ENCODE measurements at regions not wholly inside any gene's neighbourhood (a gene's known extent, or its start where the extent isn't known, plus 50 kb on each side); places are given as distances from the start of the nearest gene placed in this dataset.

GRCh38 chr21:31813862-31814261, 59.0 kb upstream of the HUNK start (continued):
- TF ChIP-seq CBX3 (IDR thresholded peaks at IDR 0.05; ENCODE audit: low read depth) (no peak), ZFX (IDR thresholded peaks at IDR 0.05) (no peak), ZBTB33 (IDR thresholded peaks at IDR 0.05; ENCODE audit: extremely low read depth, insufficient replicate concordance, low read length) (no peak), SP1 (IDR thresholded peaks at IDR 0.05; ENCODE audit: low read depth) (no peak), MAX (IDR thresholded peaks at IDR 0.05) (no peak), EZH2 (IDR thresholded peaks at IDR 0.05) (no peak), EZH2phosphoT487 (IDR thresholded peaks at IDR 0.05; ENCODE audit: borderline replicate concordance) (no peak), ZNF274 (IDR thresholded peaks at IDR 0.05; ENCODE audit: low read depth, low read length) (no peak), POLR2AphosphoS5 (IDR thresholded peaks at IDR 0.05; ENCODE audit: low read depth, low read length) (no peak)

DNA sequence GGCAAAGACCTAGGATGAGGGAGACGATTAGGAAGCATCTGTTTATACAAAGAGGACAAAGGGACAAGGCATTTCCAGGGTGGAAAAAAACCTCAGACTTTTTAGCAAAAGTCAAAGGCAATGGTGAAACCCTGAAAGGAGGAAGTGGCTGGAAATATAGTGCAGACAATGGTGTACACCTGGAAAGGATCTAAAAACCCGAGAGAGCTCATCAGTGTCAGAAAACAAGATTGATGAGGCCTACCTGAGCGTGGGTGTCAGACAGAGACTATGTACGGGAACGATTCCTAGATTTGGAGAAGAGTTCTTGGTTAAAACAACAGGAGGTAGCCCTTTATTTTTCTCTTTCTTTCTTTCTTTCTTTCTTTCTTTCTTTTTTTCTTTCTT, 68.8 kb upstream of the HUNK start:
- Histone ChIP-seq H3K27me3 (ENCODE audit: insufficient read depth, low read length) (peaks cover 39% of the 10 kb centered on the region), H4K20me1 (ENCODE audit: insufficient read depth) (no peaks in the 10 kb centered on the region), H3K4me3 (replicated peaks in 1 of 2; ENCODE audit: low read depth in 1 of 2, low read length in 2 of 2) (no peak overlapping the region), H3K4me1 (ENCODE audit: control insufficient read depth in 1 of 2, insufficient read depth in 2 of 2, low read length in 2 of 2) (no peaks in the 10 kb centered on the region), H3K9me3 (ENCODE audit: control insufficient read depth in 1 of 2, insufficient read depth in 1 of 2, low read depth in 1 of 2, low read length in 2 of 2) (no peaks in the 10 kb centered on the region), H3K9ac (ENCODE audit: low read length) (no peak overlapping the region), H3K36me3 (ENCODE audit: control insufficient read depth in 1 of 2, insufficient read depth in 2 of 2, low read length in 2 of 2) (no peaks in the 10 kb centered on the region), H3K9me2 (ENCODE audit: insufficient read depth) (no peaks in the 10 kb centered on the region), H2AFZ (ENCODE audit: low read depth, low read length, poor library complexity, severe bottlenecking) (no peak overlapping the region), H3K27ac (ENCODE audit: low read depth, low read length) (no peak overlapping the region), H3K79me2 (ENCODE audit: insufficient read depth, low read length) (no peaks in the 10 kb centered on the region), H3K4me2 (ENCODE audit: low read length) (no peak overlapping the region)
- TF ChIP-seq CBX3 (IDR thresholded peaks at IDR 0.05; ENCODE audit: low read depth) (no peak), POLR2AphosphoS5 (IDR thresholded peaks at IDR 0.05; ENCODE audit: low read depth, low read length) (no peak)
- ChIA-PET CTCF (no interaction called here), RAD21 (ENCODE audit: low non-redundant PET in 1 of 2, low total read pairs in 2 of 2, uncharacterized antibody in 2 of 2, unreplicated experiment in 2 of 2) (no interaction called here), POLR2A (no interaction called here)
- ATAC-seq (no peak), DNase-seq (ENCODE audit: low read depth, low spot score) (no peak)
- intact Hi-C loops (cut with micrococcal nuclease) = no loop called here
- no TSS peak for BruUV-seq (replicated peaks)

Measured in HCT116 (cell line).